Common myeloid progenitor, CD34-positive (primary cell): ENCODE measurements at regions not wholly inside any gene's neighbourhood (a gene's known extent, or its start where the extent isn't known, plus 50 kb on each side); places are given as distances from the start of the nearest gene placed in this dataset.

Experiments
- CTCF ChIA-PET: fragments of 350-600 bp; sonication (Branson Sonifier 250); formaldehyde crosslinking; loops from one replicate; lab custom pipeline; 2021; ENCODE audit warnings: antibody characterized with exemption; lab: Charles Lee
- POLR2A ChIA-PET: fragments of 350-600 bp; sonication (Branson Sonifier 250); formaldehyde crosslinking; loops from one replicate; lab custom pipeline; 2021; ENCODE audit warnings: antibody characterized with exemption; lab: Charles Lee
- DNase-seq, 3 donors: peaks; one replicate each; pipeline versions ENCODE4 v3.0.0 to v3.0.0-alpha.2; 2013
- H3K27ac ChIP-seq, 2 experiments: 1 replicate in 1 of 2; 2 replicates in 1 of 2; pipeline ENCODE4 v1.7.0; 2013; ENCODE audit warnings: inconsistent platforms in 2 of 2, low read length in 2 of 2, mild to moderate bottlenecking in 2 of 2, low read depth in 1 of 2, moderate library complexity in 1 of 2; ENCODE audit not compliant: severe bottlenecking in 2 of 2, insufficient read depth in 1 of 2, poor library complexity in 1 of 2
- H3K27me3 ChIP-seq, 5 experiments: replicated peaks in 2 of 5; 1 replicate in 3 of 5; 2 replicates in 2 of 5; pipeline versions ENCODE4 v1.6.1 to v1.7.0; 2013; ENCODE audit warnings: low read length in 4 of 5, mild to moderate bottlenecking in 2 of 5, moderate library complexity in 2 of 5, inconsistent platforms in 1 of 5; ENCODE audit not compliant: insufficient read depth in 5 of 5, control insufficient read depth in 4 of 5
- H3K36me3 ChIP-seq, 4 experiments: 1 replicate in 2 of 4; 2 replicates in 2 of 4; pipeline versions ENCODE4 v1.6.1 to v1.7.0; 2013; ENCODE audit warnings: low read length in 3 of 4, control low read depth in 1 of 4, mild to moderate bottlenecking in 1 of 4; ENCODE audit not compliant: control insufficient read depth in 4 of 4, insufficient read depth in 4 of 4
- H3K4me1 ChIP-seq, 4 experiments: 1 replicate in 3 of 4; 2 replicates in 1 of 4; pipeline versions ENCODE4 v1.6.1 to v1.7.1; 2013; ENCODE audit warnings: low read length in 3 of 4, mild to moderate bottlenecking in 3 of 4, control low read depth in 1 of 4, inconsistent platforms in 1 of 4, moderate library complexity in 1 of 4; ENCODE audit not compliant: control insufficient read depth in 4 of 4, insufficient read depth in 4 of 4; ENCODE audit errors: control extremely low read depth in 1 of 4
- H3K4me3 ChIP-seq, 7 experiments: 1 replicate in 4 of 7; 2 replicates in 3 of 7; pipeline versions ENCODE4 v1.5.1 to v1.7.0; 2013; ENCODE audit warnings: mild to moderate bottlenecking in 7 of 7, low read length in 6 of 7, moderate library complexity in 6 of 7, inconsistent platforms in 2 of 7, low read depth in 2 of 7, control low read depth in 1 of 7; ENCODE audit not compliant: insufficient read depth in 4 of 7, control insufficient read depth in 1 of 7; ENCODE audit errors: extremely low read depth in 1 of 7
- H3K9me3 ChIP-seq, 5 experiments: 1 replicate in 4 of 5; 2 replicates in 1 of 5; pipeline versions ENCODE4 v1.6.1 to v1.7.1; 2013; ENCODE audit warnings: low read length in 4 of 5, mild to moderate bottlenecking in 2 of 5, inconsistent platforms in 1 of 5, low read depth in 1 of 5, moderate library complexity in 1 of 5; ENCODE audit not compliant: control insufficient read depth in 4 of 5, insufficient read depth in 2 of 5; ENCODE audit errors: control extremely low read depth in 1 of 5
- WGBS: methylation state at CpG from one replicate; pipeline ENCODE4 v1.1.5; 2013; ENCODE audit not compliant: insufficient coverage; 5-methylcytosine and 5-hydroxymethylcytosine counted together

GRCh38 chr6:40855168-40855880 lies 183.7 kb downstream of the UNC5CL start:
- no peak for DNase-seq
- Histone ChIP-seq H3K4me1 (peaks cover 0 to 4% (median 2%) of the 10 kb centered on the region in 4 experiments), H3K4me3 (no peak overlapping the region), H3K9me3 (peaks cover 0 to 2% (median 0%) of the 10 kb centered on the region in 5 experiments), H3K27me3 (peaks cover 0 to 3% (median 0%) of the 10 kb centered on the region in 5 experiments), H3K27ac (no peak overlapping the region), H3K36me3 (no peaks in the 10 kb centered on the region)
- WGBS: 94% methylated on average over 9 of the region's 10 CpGs
- ChIA-PET POLR2A (no interaction called here), CTCF (interaction anchor here (1.0 to 2.1 kb wide), 2 partner anchors 9 to 20 kb away, joined by 3 to 4 read pairs; no protein-coding TSS in a partner anchor)

GRCh38 chr6:40854592-40854991 lies 184.4 kb downstream of the UNC5CL start:
- Histone ChIP-seq H3K9me3 (peaks cover 0 to 2% (median 0%) of the 10 kb centered on the region in 5 experiments), H3K27ac (no peak overlapping the region), H3K4me1 (peaks cover 0 to 4% (median 2%) of the 10 kb centered on the region in 4 experiments), H3K27me3 (peaks cover 0 to 3% (median 0%) of the 10 kb centered on the region in 5 experiments), H3K4me3 (no peak overlapping the region), H3K36me3 (no peaks in the 10 kb centered on the region)
- no peak for DNase-seq
- CTCF ChIA-PET: interaction anchor here (1.0 to 2.1 kb wide), 2 partner anchors 8 to 19 kb away, joined by 3 to 4 read pairs; no protein-coding TSS in a partner anchor
- POLR2A ChIA-PET: no interaction called here

- no peaks in the 10 kb centered on the region for H3K9me3 ChIP-seq
- ChIA-PET POLR2A (no interaction called here), CTCF (no interaction called here)
- DNase-seq: peak in 2 of 3 donors; percentile 1 to 12
- no peak overlapping the region for H3K4me3 ChIP-seq
- no peaks in the 10 kb centered on the region for H3K36me3 ChIP-seq
- WGBS: no CpG with 5 or more reads among the region's 6 CpGs
- peaks cover 0 to 4% (median 2%) of the 10 kb centered on the region in 4 experiments for H3K4me1 ChIP-seq
- no peak overlapping the region for H3K27ac ChIP-seq
- peaks cover 0 to 3% (median 0%) of the 10 kb centered on the region in 5 experiments for H3K27me3 ChIP-seq
Observed at GRCh38 chr6:40852779-40853373, 186.1 kb downstream of the UNC5CL start.

DNA sequence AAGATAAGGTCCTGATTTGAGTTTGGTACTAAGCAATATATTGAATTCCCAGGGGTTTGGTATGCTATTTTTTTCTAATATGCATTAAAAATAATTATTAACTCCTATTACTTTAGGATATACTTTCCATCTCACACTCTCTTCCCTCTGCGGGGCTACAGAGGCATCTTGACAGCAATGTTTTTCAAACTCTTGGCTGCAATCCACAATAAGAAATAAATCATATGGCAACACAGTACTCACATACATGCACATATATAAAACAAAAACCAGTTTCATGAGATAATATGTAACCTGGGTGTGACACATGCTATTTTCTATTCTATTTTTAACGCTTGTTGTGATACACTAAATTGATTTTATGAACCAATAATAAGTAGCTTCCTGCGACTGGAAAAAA lies 189.5 kb downstream of the UNC5CL start:
- no peak for DNase-seq
- ChIA-PET POLR2A (no interaction called here), CTCF (no interaction called here)
- Histone ChIP-seq H3K9me3 (no peaks in the 10 kb centered on the region), H3K36me3 (no peaks in the 10 kb centered on the region), H3K27me3 (no peaks in the 10 kb centered on the region), H3K4me1 (peaks cover 0 to 4% (median 2%) of the 10 kb centered on the region in 4 experiments), H3K27ac (no peak overlapping the region), H3K4me3 (no peak overlapping the region)
- 86% methylated on average over 1 of the region's 3 CpGs for WGBS

- Histone ChIP-seq H3K27me3 (no peaks in the 10 kb centered on the region), H3K9me3 (no peaks in the 10 kb centered on the region), H3K4me3 (no peak overlapping the region), H3K27ac (no peak overlapping the region), H3K4me1 (peaks cover 0 to 4% (median 2%) of the 10 kb centered on the region in 4 experiments), H3K36me3 (no peaks in the 10 kb centered on the region)
- CTCF ChIA-PET: interaction anchor here (1.0 to 1.1 kb wide), 2 partner anchors 11 to 63 kb away, joined by 3 read pairs; no protein-coding TSS in a partner anchor
- DNase-seq: no peak
- POLR2A ChIA-PET: no interaction called here
- WGBS: 98% methylated on average over 4 of the region's 4 CpGs
Observed at GRCh38 chr6:40848868-40849514, 190.0 kb downstream of the UNC5CL start.

DNA sequence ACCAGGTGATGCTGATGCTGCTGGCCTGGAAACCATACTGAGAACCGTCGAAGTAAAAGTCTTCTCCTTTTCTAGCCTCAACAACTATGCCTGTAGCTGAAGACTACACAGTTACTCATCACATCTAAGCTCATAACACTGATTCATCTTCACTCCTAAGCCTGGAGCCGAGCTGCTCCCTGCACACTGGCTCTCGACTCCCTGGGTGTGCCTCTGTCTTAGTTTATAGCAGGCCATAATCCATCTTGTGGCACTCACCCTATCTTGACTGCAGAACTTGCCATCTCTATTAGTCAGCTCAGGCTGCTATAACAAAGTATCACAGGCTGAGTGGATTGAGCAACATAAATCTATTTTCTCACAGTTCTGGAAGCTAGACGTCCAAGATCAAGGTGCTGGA lies 191.0 kb downstream of the UNC5CL start:
- ChIA-PET POLR2A (no interaction called here), CTCF (interaction anchor here (1.0 to 1.1 kb wide), 3 partner anchors 9 to 64 kb away, joined by 3 read pairs; no protein-coding TSS in a partner anchor)
- WGBS: 94% methylated on average over 5 of the region's 5 CpGs
- Histone ChIP-seq H3K27ac (no peak overlapping the region), H3K4me1 (peaks cover 0 to 4% (median 2%) of the 10 kb centered on the region in 4 experiments), H3K36me3 (no peaks in the 10 kb centered on the region), H3K4me3 (no peak overlapping the region), H3K27me3 (peaks cover 0 to 3% (median 0%) of the 10 kb centered on the region in 5 experiments), H3K9me3 (no peaks in the 10 kb centered on the region)
- DNase-seq: no peak
